ENCODE measurements at regions not wholly inside any gene's neighbourhood (a gene's known extent, or its start where the extent isn't known, plus 50 kb on each side); places are given as distances from the start of the nearest gene placed in this dataset.

DNA sequence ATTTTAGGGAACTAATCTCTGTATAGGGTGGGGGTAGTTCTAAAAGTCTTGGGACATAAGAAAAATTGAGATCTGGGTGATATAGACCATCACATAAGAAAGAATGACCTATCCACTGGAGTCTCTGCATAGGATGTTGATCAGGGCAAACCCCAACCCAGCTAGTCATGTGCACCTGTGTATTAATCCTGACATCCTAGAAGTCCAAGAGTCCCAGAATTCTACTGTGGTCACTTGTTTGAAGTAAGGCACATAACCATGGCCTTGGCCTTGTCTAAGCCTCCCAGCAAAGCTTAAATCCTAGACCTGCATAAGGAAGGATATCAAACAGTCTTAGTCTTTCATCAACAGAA, 334.1 kb upstream of the DCN start:
- intact Hi-C loops (cut with micrococcal nuclease), result no loop called here
- DNase-seq (ENCODE audit: unreplicated experiment), result no peak
- POLR2A ChIA-PET, result no interaction called here
- no TSS peak for BruUV-seq (replicated peaks)
- H3K4me3 Mint-ChIP-seq (ENCODE audit: unreplicated experiment), result no peak overlapping the region
- H3K9me3 Mint-ChIP-seq (ENCODE audit: unreplicated experiment), result no peaks in the 10 kb centered on the region
- H3K36me3 Mint-ChIP-seq (ENCODE audit: insufficient read depth, unreplicated experiment), result no peaks in the 10 kb centered on the region
- CTCF ChIA-PET, result interaction anchor here (0.6 to 1.4 kb wide), 2 partner anchors 32 to 42 kb away, joined by 4 to 5 read pairs; no protein-coding TSS in a partner anchor
- no peak overlapping the region for H3K27ac Mint-ChIP-seq (ENCODE audit: low read depth, unreplicated experiment)
- no peak for TF ChIP-seq CTCF (IDR thresholded peaks at IDR 0.05; ENCODE audit: unreplicated experiment)
- H3K27me3 Mint-ChIP-seq (ENCODE audit: insufficient read depth, unreplicated experiment), result no peaks in the 10 kb centered on the region
- no peaks in the 10 kb centered on the region for H3K4me1 Mint-ChIP-seq (ENCODE audit: insufficient read depth, unreplicated experiment)

DNA sequence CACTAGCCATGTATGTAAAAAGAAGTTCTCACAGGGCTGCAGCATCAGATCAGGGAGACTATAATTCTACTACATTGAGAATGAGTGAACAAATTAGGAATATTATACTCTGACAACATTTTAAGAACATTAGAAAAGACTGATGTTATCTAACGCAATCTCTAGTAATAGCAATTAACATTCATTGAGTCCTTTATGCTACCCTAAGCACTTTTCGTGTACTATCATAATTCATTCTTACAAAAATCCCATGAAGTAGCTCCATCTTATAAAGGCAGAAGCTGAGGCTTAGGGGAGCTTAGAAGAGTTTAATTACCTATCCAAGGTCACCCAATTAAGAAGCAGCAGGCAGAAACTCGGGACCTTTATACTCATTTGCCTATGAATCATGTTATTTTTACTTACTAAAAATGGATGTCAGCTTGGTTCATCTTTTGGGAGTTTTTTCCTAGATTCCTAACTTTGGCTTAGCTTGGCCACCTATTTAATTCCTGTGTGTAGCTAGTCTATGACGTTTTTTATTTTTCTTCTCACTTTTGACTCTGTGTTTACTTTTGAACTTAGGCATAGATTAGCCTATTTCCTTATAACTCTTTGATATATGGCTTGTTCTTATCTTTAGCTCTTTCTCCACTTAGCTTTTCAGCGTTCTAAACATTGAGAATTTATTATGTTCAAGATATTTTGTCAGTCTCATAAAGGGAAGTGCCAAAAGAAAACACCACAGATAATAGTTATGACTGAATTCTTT, 333.5 kb upstream of the DCN start:
- no peaks in the 10 kb centered on the region for H3K9me3 Mint-ChIP-seq (ENCODE audit: unreplicated experiment)
- no peaks in the 10 kb centered on the region for H3K36me3 Mint-ChIP-seq (ENCODE audit: insufficient read depth, unreplicated experiment)
- no TSS peak for BruUV-seq (replicated peaks)
- DNase-seq (ENCODE audit: unreplicated experiment), result no peak
- intact Hi-C loops (cut with micrococcal nuclease), result no loop called here
- no peaks in the 10 kb centered on the region for H3K4me1 Mint-ChIP-seq (ENCODE audit: insufficient read depth, unreplicated experiment)
- ChIA-PET CTCF (interaction anchor here (1.4 kb wide), 1 partner anchor 33 kb away, joined by 4 read pairs; no protein-coding TSS in a partner anchor), POLR2A (no interaction called here)
- H3K27ac Mint-ChIP-seq (ENCODE audit: low read depth, unreplicated experiment), result no peak overlapping the region
- no peaks in the 10 kb centered on the region for H3K27me3 Mint-ChIP-seq (ENCODE audit: insufficient read depth, unreplicated experiment)
- no peak for TF ChIP-seq CTCF (IDR thresholded peaks at IDR 0.05; ENCODE audit: unreplicated experiment)
- no peak overlapping the region for H3K4me3 Mint-ChIP-seq (ENCODE audit: unreplicated experiment)

- intact Hi-C loops (cut with micrococcal nuclease), result no loop called here
- DNase-seq (ENCODE audit: unreplicated experiment), result peak; percentile 26
- no peak overlapping the region for H3K4me3 Mint-ChIP-seq (ENCODE audit: unreplicated experiment)
- no TSS peak for BruUV-seq (replicated peaks)
- ChIA-PET CTCF (interaction anchor here (0.5 kb wide), 1 partner anchor 24 kb away, joined by 3 read pairs; no protein-coding TSS in a partner anchor), POLR2A (no interaction called here)
- no peak for TF ChIP-seq CTCF (IDR thresholded peaks at IDR 0.05; ENCODE audit: unreplicated experiment)
- H3K27me3 Mint-ChIP-seq (ENCODE audit: insufficient read depth, unreplicated experiment), result no peaks in the 10 kb centered on the region
- no peaks in the 10 kb centered on the region for H3K4me1 Mint-ChIP-seq (ENCODE audit: insufficient read depth, unreplicated experiment)
- no peaks in the 10 kb centered on the region for H3K9me3 Mint-ChIP-seq (ENCODE audit: unreplicated experiment)
- no peaks in the 10 kb centered on the region for H3K36me3 Mint-ChIP-seq (ENCODE audit: insufficient read depth, unreplicated experiment)
- no peak overlapping the region for H3K27ac Mint-ChIP-seq (ENCODE audit: low read depth, unreplicated experiment)
Measured at GRCh38 chr12:91513313-91513712, 330.7 kb upstream of the DCN start.

- TF ChIP-seq CTCF (IDR thresholded peaks at IDR 0.05; ENCODE audit: unreplicated experiment), result no peak
- no peaks in the 10 kb centered on the region for H3K9me3 Mint-ChIP-seq (ENCODE audit: unreplicated experiment)
- no peak for DNase-seq (ENCODE audit: unreplicated experiment)
- no peak overlapping the region for H3K4me3 Mint-ChIP-seq (ENCODE audit: unreplicated experiment)
- no peaks in the 10 kb centered on the region for H3K36me3 Mint-ChIP-seq (ENCODE audit: insufficient read depth, unreplicated experiment)
- BruUV-seq (replicated peaks), result no TSS peak
- intact Hi-C loops (cut with micrococcal nuclease), result no loop called here
- CTCF ChIA-PET, result no interaction called here
- H3K27me3 Mint-ChIP-seq (ENCODE audit: insufficient read depth, unreplicated experiment), result no peaks in the 10 kb centered on the region
- POLR2A ChIA-PET, result no interaction called here
- H3K4me1 Mint-ChIP-seq (ENCODE audit: insufficient read depth, unreplicated experiment), result no peaks in the 10 kb centered on the region
- H3K27ac Mint-ChIP-seq (ENCODE audit: low read depth, unreplicated experiment), result no peak overlapping the region
Measured at GRCh38 chr12:91511795-91512420, 329.3 kb upstream of the DCN start.

All from MCF 10A (cell line).